Spleen (tissue), 11 donors: ENCODE measurements at regions not wholly inside any gene's neighbourhood (a gene's known extent, or its start where the extent isn't known, plus 50 kb on each side); places are given as distances from the start of the nearest gene placed in this dataset.

Experiments
- DNase-seq: peaks from one replicate; pipeline ENCODE4 v3.0.0-alpha.2; 2020
- H3K27ac ChIP-seq, 8 donors: fragments of 200-600 bp; sonication (generic) in 7 of 8; 1 replicate in 4 of 8; 2 replicates in 4 of 8; pipeline versions ENCODE4 v1.5.0 to v1.8.0; 2016 to 2021; ENCODE audit warnings: inconsistent platforms in 4 of 8, mild to moderate bottlenecking in 4 of 8, moderate library complexity in 1 of 8
- H3K27me3 ChIP-seq, 7 donors: fragments of 200-600 bp; sonication (generic) in 6 of 7; replicated peaks in 1 of 7; 1 replicate in 4 of 7; 2 replicates in 3 of 7; pipeline versions ENCODE4 v1.5.0 to v1.8.0; 2016 to 2021; ENCODE audit warnings: inconsistent platforms in 3 of 7, mild to moderate bottlenecking in 1 of 7
- H3K36me3 ChIP-seq, 6 donors: fragments of 200-600 bp; sonication (generic) in 5 of 6; 1 replicate in 4 of 6; 2 replicates in 2 of 6; pipeline versions ENCODE4 v1.5.0 to v1.8.0; 2016 to 2021; ENCODE audit warnings: inconsistent platforms in 2 of 6
- H3K4me1 ChIP-seq, 6 donors: fragments of 200-600 bp; sonication (generic) in 5 of 6; 1 replicate in 3 of 6; 2 replicates in 3 of 6; pipeline versions ENCODE4 v1.5.0 to v1.8.0; 2016 to 2021; ENCODE audit warnings: inconsistent platforms in 3 of 6
- H3K4me3 ChIP-seq, 8 donors: fragments of 200-600 bp; sonication (generic) in 7 of 8; 1 replicate in 4 of 8; 2 replicates in 4 of 8; pipeline versions ENCODE4 v1.5.0 to v1.8.0; 2016 to 2021; ENCODE audit warnings: inconsistent platforms in 4 of 8, mild to moderate bottlenecking in 4 of 8, moderate library complexity in 2 of 8
- H3K9me3 ChIP-seq, 8 donors: fragments of 200-600 bp; sonication (generic) in 7 of 8; 1 replicate in 4 of 8; 2 replicates in 4 of 8; pipeline versions ENCODE4 v1.5.0 to v1.8.0; 2016 to 2021; ENCODE audit warnings: inconsistent platforms in 4 of 8
- POLR2A ChIP-seq, 3 donors: fragments of 450-650 bp; IDR thresholded peaks; one replicate each; pipeline ENCODE4 v1.5.1; 2017; ENCODE audit warnings: antibody characterized with exemption in 3 of 3, mild to moderate bottlenecking in 1 of 3
- POLR2AphosphoS5 ChIP-seq, 3 donors: sonication (generic); formaldehyde crosslinking; IDR thresholded peaks; one replicate each; pipeline ENCODE4 v1.5.1; 2017; ENCODE audit warnings: antibody characterized with exemption in 3 of 3
- WGBS, 5 donors: extraction: QIAGEN DNeasy Blood & Tissue Kit in 3 of 5; methylation state at CpG; one replicate each; pipeline versions ENCODE4 v1.1.5 to v1.1.7; 2013 to 2018; 5-methylcytosine and 5-hydroxymethylcytosine counted together
- intact Hi-C: fragments of 100-400 bp; cut with DNase I; formaldehyde crosslinking; loops from one replicate; pipeline ENCODE4 v1.15.0; 2023; ENCODE audit warnings: low total_unique reads
- TF ChIP-seq, protein P1 (sequence below), 11 experiments: fragments of 200-600 bp in 7 of 11; fragments of 450-650 bp in 4 of 11; sonication (generic) in 4 of 11; IDR thresholded peaks in 8 of 11; conservative IDR thresholded peaks in 3 of 11; 1 replicate in 7 of 11; 2 replicates in 4 of 11; pipeline versions ENCODE4 v1.4.0 to v1.8.0; 2016 to 2021; ENCODE audit warnings: antibody characterized with exemption in 11 of 11, inconsistent platforms in 4 of 11, mild to moderate bottlenecking in 1 of 11
- donor health status: healthy with polysubstance abuse.
- donor health status: DM: no; HTN: no; CAD: no; lungs with moderate emphysema.
- donor health status: DM: no; HTN: no; CAD: no.
- donor health status: Bipolar disorder and iron deficiency.
- donor health status: healthy.
- donor health status: DM: no; HTN: no; CAD: no.
- donor health status: DM: yes; HTN: yes; CAD: no.

DNA sequence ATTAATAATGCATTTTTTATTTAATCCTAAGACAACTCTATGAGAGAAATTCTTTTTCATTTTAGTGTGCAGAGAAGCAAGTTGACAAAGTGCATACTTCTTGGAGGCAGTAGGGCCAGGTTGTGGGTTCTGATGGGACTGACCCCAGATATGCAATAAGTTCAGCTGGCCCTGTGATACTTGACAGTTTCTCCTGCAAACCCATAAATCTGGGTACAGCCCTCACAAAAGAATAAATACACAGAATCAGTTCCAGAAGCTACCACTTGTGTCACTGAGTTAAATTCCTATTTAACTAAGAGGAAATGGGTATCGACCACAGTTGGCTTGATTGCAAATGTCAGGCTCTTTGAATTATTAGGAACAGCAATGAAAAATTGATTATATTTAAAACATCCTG lies 598.5 kb upstream of the API5 start:
- DNase-seq, result no peak
- no peaks in the 10 kb centered on the region for H3K36me3 ChIP-seq
- TF ChIP-seq, protein P1, sequence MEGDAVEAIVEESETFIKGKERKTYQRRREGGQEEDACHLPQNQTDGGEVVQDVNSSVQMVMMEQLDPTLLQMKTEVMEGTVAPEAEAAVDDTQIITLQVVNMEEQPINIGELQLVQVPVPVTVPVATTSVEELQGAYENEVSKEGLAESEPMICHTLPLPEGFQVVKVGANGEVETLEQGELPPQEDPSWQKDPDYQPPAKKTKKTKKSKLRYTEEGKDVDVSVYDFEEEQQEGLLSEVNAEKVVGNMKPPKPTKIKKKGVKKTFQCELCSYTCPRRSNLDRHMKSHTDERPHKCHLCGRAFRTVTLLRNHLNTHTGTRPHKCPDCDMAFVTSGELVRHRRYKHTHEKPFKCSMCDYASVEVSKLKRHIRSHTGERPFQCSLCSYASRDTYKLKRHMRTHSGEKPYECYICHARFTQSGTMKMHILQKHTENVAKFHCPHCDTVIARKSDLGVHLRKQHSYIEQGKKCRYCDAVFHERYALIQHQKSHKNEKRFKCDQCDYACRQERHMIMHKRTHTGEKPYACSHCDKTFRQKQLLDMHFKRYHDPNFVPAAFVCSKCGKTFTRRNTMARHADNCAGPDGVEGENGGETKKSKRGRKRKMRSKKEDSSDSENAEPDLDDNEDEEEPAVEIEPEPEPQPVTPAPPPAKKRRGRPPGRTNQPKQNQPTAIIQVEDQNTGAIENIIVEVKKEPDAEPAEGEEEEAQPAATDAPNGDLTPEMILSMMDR (IDR thresholded peaks at IDR 0.05 in 8 of 11, conservative IDR thresholded peaks at IDR 0.05 in 3 of 11), result no peak
- TF ChIP-seq POLR2AphosphoS5 (IDR thresholded peaks at IDR 0.05) (no peak), POLR2A (IDR thresholded peaks at IDR 0.05) (no peak)
- H3K4me3 ChIP-seq, result no peak overlapping the region
- H3K27me3 ChIP-seq, result no peaks in the 10 kb centered on the region
- H3K4me1 ChIP-seq, result no peaks in the 10 kb centered on the region
- H3K27ac ChIP-seq, result no peak overlapping the region
- H3K9me3 ChIP-seq, result peaks cover 0 to 20% (median under 1%) of the 10 kb centered on the region in 8 donors
- intact Hi-C loops, result no loop called here
- WGBS, 5 donors, result 46 to 63% (median 57%) methylated on average over 1 of the region's 1 CpG

GRCh38 chr11:42713753-42714152 lies 598.0 kb upstream of the API5 start:
- Histone ChIP-seq H3K27me3 (no peaks in the 10 kb centered on the region), H3K4me1 (no peaks in the 10 kb centered on the region), H3K36me3 (no peaks in the 10 kb centered on the region), H3K4me3 (no peak overlapping the region), H3K9me3 (peaks cover 0 to 23% (median 2%) of the 10 kb centered on the region in 8 donors), H3K27ac (no peak overlapping the region)
- TF ChIP-seq POLR2AphosphoS5 (IDR thresholded peaks at IDR 0.05) (no peak), POLR2A (IDR thresholded peaks at IDR 0.05) (no peak)
- intact Hi-C loops, result no loop called here
- 0 to 74% (median 61%) methylated on average over 1 of the region's 1 CpG for WGBS, 5 donors
- DNase-seq, result no peak

DNA sequence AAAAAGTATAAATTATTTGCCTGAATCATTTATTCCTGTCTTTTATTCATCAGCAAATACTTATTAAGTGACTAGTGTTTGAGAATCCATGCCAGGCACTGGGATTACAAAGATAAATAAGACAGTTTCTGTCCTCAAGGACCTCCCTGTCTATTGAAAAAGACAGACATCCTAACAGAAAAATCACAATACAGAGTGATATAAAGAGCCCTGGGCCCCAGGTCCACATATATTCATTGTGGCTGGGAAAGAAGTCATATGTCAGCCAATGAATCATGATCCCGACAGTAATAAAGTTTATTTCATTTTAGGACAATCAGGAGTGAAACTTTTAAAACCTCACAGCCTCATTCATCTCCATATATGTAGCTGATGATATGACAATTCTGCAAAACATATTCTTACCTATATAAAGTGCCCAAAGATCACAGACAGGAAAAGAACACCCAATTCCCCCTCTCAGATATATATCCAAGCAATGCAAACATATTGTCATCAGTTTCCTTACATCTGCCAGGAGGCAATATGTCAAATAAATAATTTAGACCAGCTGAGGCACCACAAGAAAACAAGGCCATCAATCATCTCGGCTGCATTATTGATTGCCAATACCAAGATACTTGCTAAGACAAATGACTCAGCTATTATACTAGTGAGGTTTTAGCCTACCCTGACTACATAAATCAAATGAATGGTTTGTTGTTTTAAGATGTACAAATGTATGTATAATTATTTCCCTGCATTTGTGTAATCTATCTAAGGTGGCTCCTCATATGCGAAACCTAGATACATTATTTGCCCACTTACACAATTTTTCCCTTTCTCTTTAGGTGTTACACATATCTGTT lies 590.9 kb upstream of the API5 start:
- TF ChIP-seq POLR2A (IDR thresholded peaks at IDR 0.05) (no peak), POLR2AphosphoS5 (IDR thresholded peaks at IDR 0.05) (no peak)
- TF ChIP-seq, protein P1 (IDR thresholded peaks at IDR 0.05 in 8 of 11, conservative IDR thresholded peaks at IDR 0.05 in 3 of 11), result no peak
- intact Hi-C loops, result no loop called here
- WGBS, 5 donors, result 47 to 73% (median 58%) methylated on average over 3 of the region's 3 CpGs
- no peaks in the 10 kb centered on the region for H3K36me3 ChIP-seq
- no peak overlapping the region for H3K27ac ChIP-seq
- no peak for DNase-seq
- peaks cover 0 to 31% (median 0%) of the 10 kb centered on the region in 8 donors for H3K9me3 ChIP-seq
- no peaks in the 10 kb centered on the region for H3K4me1 ChIP-seq
- no peaks in the 10 kb centered on the region for H3K27me3 ChIP-seq
- no peak overlapping the region for H3K4me3 ChIP-seq

- H3K36me3 ChIP-seq, result no peaks in the 10 kb centered on the region
- no peaks in the 10 kb centered on the region for H3K27me3 ChIP-seq
- WGBS, 5 donors, result 43 to 68% (median 54%) methylated on average over 1 of the region's 1 CpG
- no peak overlapping the region for H3K27ac ChIP-seq
- H3K4me3 ChIP-seq, result no peak overlapping the region
- intact Hi-C loops, result no loop called here
- no peaks in the 10 kb centered on the region for H3K4me1 ChIP-seq
- H3K9me3 ChIP-seq, result peaks cover 0 to 4% (median 0%) of the 10 kb centered on the region in 8 donors
- TF ChIP-seq POLR2A (IDR thresholded peaks at IDR 0.05) (no peak), POLR2AphosphoS5 (IDR thresholded peaks at IDR 0.05) (no peak)
- TF ChIP-seq, protein P1 (IDR thresholded peaks at IDR 0.05 in 8 of 11, conservative IDR thresholded peaks at IDR 0.05 in 3 of 11), result no peak
- no peak for DNase-seq
Observed at GRCh38 chr11:42727879-42728278, 583.9 kb upstream of the API5 start.
